Endometrium (tissue), 2 donors: ENCODE measurements at regions not wholly inside any gene's neighbourhood (a gene's known extent, or its start where the extent isn't known, plus 50 kb on each side); places are given as distances from the start of the nearest gene placed in this dataset.
"Not testable (repeated sequence)": the region's sequence is repeated elsewhere in the genome, so short reads cannot be mapped to it uniquely, and the experiment has no call there.

Source experiments
- FAIRE-seq: peaks from 2 replicates; lab custom pipeline; 2012; peaks lifted over from hg19 to GRCh38; lab: Jason Lieb, UNC
- donor health status: control.
- donor health status: control.

GRCh38 chr6:103554911-103555310 lies 1304.8 kb downstream of the HACE1 start:
- FAIRE-seq, result no peak

- FAIRE-seq, result no peak
These were observed 1321.3 kb downstream of the HACE1 start for GRCh38 chr6:103538381-103538780.

- no peak for FAIRE-seq
These were observed 1324.9 kb downstream of the HACE1 start for GRCh38 chr6:103534814-103535213.

- no peak for FAIRE-seq
These were observed 1325.6 kb downstream of the HACE1 start for GRCh38 chr6:103534095-103534494.

- FAIRE-seq, result no peak
These were observed 1337.7 kb downstream of the HACE1 start for GRCh38 chr6:103522045-103522444.

GRCh38 chr6:103516336-103516735 lies 1343.4 kb downstream of the HACE1 start:
- no peak for FAIRE-seq

GRCh38 chr6:103507052-103507451 lies 1352.7 kb downstream of the HACE1 start:
- no peak for FAIRE-seq

GRCh38 chr6:103505155-103505518 lies 1354.6 kb downstream of the HACE1 start:
- FAIRE-seq, result no peak

- FAIRE-seq, result no peak
These were observed 1355.1 kb downstream of the HACE1 start for GRCh38 chr6:103504501-103505154.

GRCh38 chr6:103496588-103496987 lies 1363.1 kb downstream of the HACE1 start:
- not testable (repeated sequence) for FAIRE-seq

GRCh38 chr6:103456652-103457051 lies 1403.1 kb downstream of the HACE1 start:
- no peak for FAIRE-seq

GRCh38 chr6:103455275-103455674 lies 1404.4 kb downstream of the HACE1 start:
- no peak for FAIRE-seq

GRCh38 chr6:103409475-103409874 lies 1450.2 kb downstream of the HACE1 start:
- FAIRE-seq, result no peak

GRCh38 chr6:103405321-103405720 lies 1454.4 kb downstream of the HACE1 start:
- no peak for FAIRE-seq

- FAIRE-seq, result no peak
These were observed 1454.9 kb downstream of the HACE1 start for GRCh38 chr6:103404799-103405198.

- no peak for FAIRE-seq
These were observed 1463.0 kb downstream of the HACE1 start for GRCh38 chr6:103396768-103397167.

GRCh38 chr6:103379272-103379671 lies 1480.4 kb downstream of the HACE1 start:
- no peak for FAIRE-seq

GRCh38 chr6:103367212-103367611 lies 1492.5 kb downstream of the HACE1 start:
- FAIRE-seq, result no peak

GRCh38 chr6:103356531-103356930 lies 1503.2 kb downstream of the HACE1 start:
- FAIRE-seq, result no peak

- no peak for FAIRE-seq
These were observed 1515.1 kb downstream of the HACE1 start for GRCh38 chr6:103344554-103345163.

- no peak for FAIRE-seq
These were observed 1524.3 kb downstream of the HACE1 start for GRCh38 chr6:103335412-103335811.

GRCh38 chr6:103326760-103327757 lies 1532.7 kb downstream of the HACE1 start:
- FAIRE-seq, result no peak

- FAIRE-seq, result no peak
These were observed 1546.3 kb downstream of the HACE1 start for GRCh38 chr6:103313432-103313831.
